HEK293 (cell line): ENCODE measurements at regions not wholly inside any gene's neighbourhood (a gene's known extent, or its start where the extent isn't known, plus 50 kb on each side); places are given as distances from the start of the nearest gene placed in this dataset.

Source experiments
- CTCF ChIA-PET: fragments of 350-600 bp; formaldehyde crosslinking; extraction: SDS; loops from one replicate; lab custom pipeline; 2021; ENCODE audit warnings: antibody characterized with exemption; lab: Yijun Ruan, JAX
- POLR2A ChIA-PET: fragments of 300-600 bp; formaldehyde crosslinking; extraction: SDS; loops from one replicate; lab custom pipeline; 2020; ENCODE audit warnings: antibody characterized with exemption, inconsistent platforms; lab: Yijun Ruan, JAX
- H3K27ac ChIP-seq: fragments of 200-500 bp; sonication (Bioruptor generic); 2 replicates; pipeline ENCODE4 v1.5.1; 2014; ENCODE audit warnings: low read depth, low read length, control low read depth, inconsistent platforms; ENCODE audit errors: extremely low read depth
- H3K36me3 ChIP-seq, 2 experiments: fragments of 200-500 bp in 1 of 2; sonication (Bioruptor generic) in 1 of 2; 1 replicate in 1 of 2; 2 replicates in 1 of 2; pipeline ENCODE4 v1.5.1; 2014 to 2017; ENCODE audit warnings: inconsistent platforms in 2 of 2, low read length in 2 of 2; ENCODE audit not compliant: control insufficient read depth in 2 of 2, insufficient read depth in 1 of 2
- H3K4me1 ChIP-seq: fragments of 200-500 bp; sonication (Bioruptor generic); 2 replicates; pipeline ENCODE4 v1.5.1; 2014; ENCODE audit warnings: mild to moderate bottlenecking, low read length, inconsistent platforms; ENCODE audit not compliant: control insufficient read depth, insufficient read depth
- H3K4me3 ChIP-seq: 2 replicates; pipeline ENCODE4 v1.5.1; 2011; ENCODE audit warnings: low read depth, mild to moderate bottlenecking, control low read depth, low read length, moderate library complexity
- H3K9me3 ChIP-seq: fragments of 200-500 bp; sonication (Bioruptor generic); 2 replicates; pipeline ENCODE4 v1.5.1; 2014; ENCODE audit warnings: low read depth, low read length, inconsistent platforms; ENCODE audit not compliant: control insufficient read depth, insufficient read depth
- BCL11A ChIP-seq: fragments of 450-650 bp; formaldehyde crosslinking; IDR thresholded peaks from 2 replicates; pipeline ENCODE4 v1.5.1; 2016; ENCODE audit warnings: low read depth, missing biosample characterization, missing genetic modification characterization
- IKZF3 ChIP-seq: fragments of 450-650 bp; IDR thresholded peaks from 2 replicates; pipeline ENCODE4 v1.5.0; 2018; ENCODE audit warnings: missing biosample characterization, mild to moderate bottlenecking, missing genetic modification characterization, moderate library complexity
- KLF17 ChIP-seq: fragments of 450-650 bp; formaldehyde crosslinking; IDR thresholded peaks from 2 replicates; pipeline ENCODE4 v1.5.1; 2016; ENCODE audit warnings: missing biosample characterization, missing genetic modification characterization
- KLF7 ChIP-seq: fragments of 450-650 bp; formaldehyde crosslinking; IDR thresholded peaks from 2 replicates; pipeline ENCODE4 v1.5.1; 2016; ENCODE audit warnings: missing biosample characterization, missing genetic modification characterization, borderline replicate concordance
- OSR2 ChIP-seq: fragments of 450-650 bp; formaldehyde crosslinking; IDR thresholded peaks from 2 replicates; pipeline ENCODE4 v1.5.1; 2016; ENCODE audit warnings: missing biosample characterization, missing genetic modification characterization
- PRDM10 ChIP-seq: fragments of 450-650 bp; formaldehyde crosslinking; IDR thresholded peaks from 2 replicates; pipeline ENCODE4 v1.5.1; 2016; ENCODE audit warnings: missing biosample characterization, missing genetic modification characterization
- ZBTB20 ChIP-seq: fragments of 450-650 bp; formaldehyde crosslinking; IDR thresholded peaks from 2 replicates; pipeline ENCODE4 v1.5.1; 2016; ENCODE audit warnings: missing biosample characterization, missing genetic modification characterization
- ZBTB7A ChIP-seq: fragments of 450-650 bp; formaldehyde crosslinking; IDR thresholded peaks from 2 replicates; pipeline ENCODE4 v1.5.1; 2016; ENCODE audit warnings: low read depth, missing biosample characterization, missing genetic modification characterization
- ZFP37 ChIP-seq: fragments of 450-650 bp; formaldehyde crosslinking; IDR thresholded peaks from 2 replicates; pipeline ENCODE4 v1.5.1; 2016; ENCODE audit warnings: missing biosample characterization, missing genetic modification characterization
- ZNF112 ChIP-seq: fragments of 450-650 bp; formaldehyde crosslinking; IDR thresholded peaks from 2 replicates; pipeline ENCODE4 v1.5.0; 2017; ENCODE audit warnings: missing biosample characterization, missing genetic modification characterization
- ZNF140 ChIP-seq: fragments of 450-650 bp; formaldehyde crosslinking; IDR thresholded peaks from 2 replicates; pipeline ENCODE4 v1.5.1; 2016; ENCODE audit warnings: missing biosample characterization, missing genetic modification characterization
- ZNF175 ChIP-seq: fragments of 450-650 bp; formaldehyde crosslinking; IDR thresholded peaks from 2 replicates; pipeline ENCODE4 v1.5.1; 2016; ENCODE audit warnings: missing biosample characterization, missing genetic modification characterization
- ZNF24 ChIP-seq: fragments of 450-650 bp; formaldehyde crosslinking; IDR thresholded peaks from 2 replicates; pipeline ENCODE4 v1.5.1; 2016; ENCODE audit warnings: missing biosample characterization, missing genetic modification characterization
- ZNF248 ChIP-seq: fragments of 450-650 bp; formaldehyde crosslinking; IDR thresholded peaks from 2 replicates; pipeline ENCODE4 v1.5.1; 2017; ENCODE audit warnings: missing biosample characterization, missing genetic modification characterization
- ZNF266 ChIP-seq: fragments of 450-650 bp; formaldehyde crosslinking; IDR thresholded peaks from 2 replicates; pipeline ENCODE4 v1.5.1; 2016; ENCODE audit warnings: missing biosample characterization, missing genetic modification characterization, low read depth
- ZNF280C ChIP-seq: fragments of 450-650 bp; formaldehyde crosslinking; IDR thresholded peaks from 2 replicates; pipeline ENCODE4 v1.5.1; 2016; ENCODE audit warnings: missing biosample characterization, missing genetic modification characterization
- ZNF510 ChIP-seq: fragments of 450-650 bp; formaldehyde crosslinking; IDR thresholded peaks from 2 replicates; pipeline ENCODE4 v1.5.1; 2018; ENCODE audit warnings: mild to moderate bottlenecking, missing genetic modification characterization, missing biosample characterization; ENCODE audit not compliant: insufficient replicate concordance
- ZNF513 ChIP-seq: fragments of 450-650 bp; IDR thresholded peaks from 2 replicates; pipeline ENCODE4 v1.5.1; 2018; ENCODE audit warnings: missing biosample characterization, missing genetic modification characterization
- ZNF558 ChIP-seq: fragments of 450-650 bp; formaldehyde crosslinking; IDR thresholded peaks from 2 replicates; pipeline ENCODE4 v1.5.1; 2016; ENCODE audit warnings: missing biosample characterization, missing genetic modification characterization
- ZNF571 ChIP-seq: fragments of 450-650 bp; formaldehyde crosslinking; IDR thresholded peaks from 2 replicates; pipeline ENCODE4 v1.5.0; 2017; ENCODE audit warnings: missing biosample characterization, missing genetic modification characterization
- ZNF596 ChIP-seq: fragments of 450-650 bp; IDR thresholded peaks from 2 replicates; pipeline ENCODE4 v1.5.0; 2018; ENCODE audit warnings: missing biosample characterization, mild to moderate bottlenecking, missing genetic modification characterization, moderate library complexity
- ZNF623 ChIP-seq: fragments of 450-650 bp; formaldehyde crosslinking; IDR thresholded peaks from 2 replicates; pipeline ENCODE4 v1.5.1; 2016; ENCODE audit warnings: missing biosample characterization, missing genetic modification characterization
- ZNF629 ChIP-seq: fragments of 450-650 bp; formaldehyde crosslinking; IDR thresholded peaks from 2 replicates; pipeline ENCODE4 v1.5.1; 2017; ENCODE audit warnings: missing biosample characterization, missing genetic modification characterization
- ZNF701 ChIP-seq: fragments of 450-650 bp; formaldehyde crosslinking; IDR thresholded peaks from 2 replicates; pipeline ENCODE4 v1.5.1; 2016; ENCODE audit warnings: missing biosample characterization, missing genetic modification characterization
- ZNF76 ChIP-seq: fragments of 450-650 bp; formaldehyde crosslinking; IDR thresholded peaks from 2 replicates; pipeline ENCODE4; 2016; ENCODE audit warnings: low read depth, missing biosample characterization, missing genetic modification characterization, borderline replicate concordance
- ZSCAN23 ChIP-seq: fragments of 450-650 bp; formaldehyde crosslinking; IDR thresholded peaks from 2 replicates; pipeline ENCODE4 v1.5.1; 2016; ENCODE audit warnings: missing biosample characterization, missing genetic modification characterization
- ZSCAN4 ChIP-seq: fragments of 450-650 bp; formaldehyde crosslinking; IDR thresholded peaks from 2 replicates; pipeline ENCODE4 v1.5.1; 2017; ENCODE audit warnings: missing biosample characterization, missing genetic modification characterization

- TF ChIP-seq ZNF280C (tag by site-specific recombination), result no peak
- no peak for TF ChIP-seq ZNF112 (tag by site-specific recombination)
- no peak for TF ChIP-seq ZNF510 (tag by site-specific recombination)
- TF ChIP-seq ZNF596 (tag by site-specific recombination), result no peak
- no peak for TF ChIP-seq ZNF76 (tag by site-specific recombination)
- TF ChIP-seq ZNF571 (tag by site-specific recombination), result no peak
- TF ChIP-seq ZNF629 (tag by site-specific recombination), result no peak
- no peak for TF ChIP-seq ZSCAN4 (tag by site-specific recombination)
- TF ChIP-seq KLF7 (tag by site-specific recombination), result no peak
- TF ChIP-seq ZSCAN23 (tag by site-specific recombination), result no peak
- TF ChIP-seq ZNF175 (tag by site-specific recombination), result no peak
Observed at GRCh38 chr3:182007441-182007840, 295.7 kb downstream of the SOX2 start (continued).

GRCh38 chr3:182018361-182018760, 306.6 kb downstream of the SOX2 start:
- H3K27ac ChIP-seq, result no peak overlapping the region
- H3K36me3 ChIP-seq, result no peaks in the 10 kb centered on the region
- no peaks in the 10 kb centered on the region for H3K9me3 ChIP-seq
- CTCF ChIA-PET, result interaction anchor here (0.5 kb wide), 1 partner anchor 1077 kb away, joined by 3 read pairs; no protein-coding TSS in a partner anchor
- H3K4me1 ChIP-seq, result no peaks in the 10 kb centered on the region
- no peak overlapping the region for H3K4me3 ChIP-seq
- no peak for TF ChIP-seq ZNF140 (tag by site-specific recombination)
- no peak for TF ChIP-seq ZBTB20 (tag by site-specific recombination)
- no peak for TF ChIP-seq ZNF24
- no peak for TF ChIP-seq IKZF3
- TF ChIP-seq ZNF266 (tag by site-specific recombination), result no peak
- TF ChIP-seq ZNF513, result no peak
- TF ChIP-seq ZNF623 (tag by site-specific recombination), result no peak
- no peak for TF ChIP-seq ZNF112 (tag by site-specific recombination)
- no peak for TF ChIP-seq ZNF248 (tag by site-specific recombination)
- POLR2A ChIA-PET, result no interaction called here

GRCh38 chr3:182019926-182020325, 308.2 kb downstream of the SOX2 start:
- Histone ChIP-seq H3K9me3 (no peaks in the 10 kb centered on the region), H3K27ac (no peak overlapping the region), H3K4me1 (no peaks in the 10 kb centered on the region), H3K36me3 (no peaks in the 10 kb centered on the region), H3K4me3 (no peak overlapping the region)
- ChIA-PET POLR2A (no interaction called here), CTCF (no interaction called here)
- TF ChIP-seq ZNF558 (tag by site-specific recombination) (no peak), BCL11A (no peak), KLF17 (tag by site-specific recombination) (no peak), ZBTB7A (tag by site-specific recombination) (no peak), PRDM10 (tag by site-specific recombination) (no peak), ZFP37 (tag by site-specific recombination) (no peak), OSR2 (tag by site-specific recombination) (no peak), ZNF701 (tag by site-specific recombination) (no peak)
